Hippocampal formation (tissue), 2 donors: ENCODE measurements at regions not wholly inside any gene's neighbourhood (a gene's known extent, or its start where the extent isn't known, plus 50 kb on each side); places are given as distances from the start of the nearest gene placed in this dataset.

Source experiments
- DNase-seq, 2 donors: peaks; one replicate each; lab custom pipeline; 2025; lab: John Stamatoyannopoulos, UW

- DNase-seq = no peak
These were observed 838.6 kb downstream of the TBC1D22A start for GRCh38 chr22:47600791-47601625.

- DNase-seq = no peak
These were observed 837.8 kb downstream of the TBC1D22A start for GRCh38 chr22:47600281-47600680.

DNA sequence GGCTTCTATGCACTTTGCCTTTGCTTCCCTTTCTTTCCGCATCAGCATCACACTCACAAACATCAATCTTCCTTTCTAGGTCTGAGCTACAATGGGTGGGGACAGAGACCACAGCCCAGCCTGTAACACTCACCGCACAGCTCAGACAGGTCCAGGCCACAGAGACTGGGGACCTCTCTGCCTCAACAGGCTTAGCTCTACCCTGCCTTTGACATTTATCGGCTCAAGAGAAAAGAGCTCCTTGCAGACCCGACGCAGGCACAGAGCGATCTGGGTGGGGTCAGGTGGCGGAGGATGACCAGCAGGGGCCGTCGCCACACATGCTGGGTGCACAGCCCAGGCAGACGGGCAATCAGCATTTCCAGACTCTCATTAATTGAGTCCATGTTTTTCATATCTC is 837.3 kb downstream of the TBC1D22A start:
- no peak for DNase-seq

- DNase-seq = no peak
These were observed 836.4 kb downstream of the TBC1D22A start for GRCh38 chr22:47598864-47599263.

GRCh38 chr22:47597041-47597440 is 834.6 kb downstream of the TBC1D22A start:
- no peak for DNase-seq

- DNase-seq = no peak
These were observed 833.8 kb downstream of the TBC1D22A start for GRCh38 chr22:47596176-47596690.

DNA sequence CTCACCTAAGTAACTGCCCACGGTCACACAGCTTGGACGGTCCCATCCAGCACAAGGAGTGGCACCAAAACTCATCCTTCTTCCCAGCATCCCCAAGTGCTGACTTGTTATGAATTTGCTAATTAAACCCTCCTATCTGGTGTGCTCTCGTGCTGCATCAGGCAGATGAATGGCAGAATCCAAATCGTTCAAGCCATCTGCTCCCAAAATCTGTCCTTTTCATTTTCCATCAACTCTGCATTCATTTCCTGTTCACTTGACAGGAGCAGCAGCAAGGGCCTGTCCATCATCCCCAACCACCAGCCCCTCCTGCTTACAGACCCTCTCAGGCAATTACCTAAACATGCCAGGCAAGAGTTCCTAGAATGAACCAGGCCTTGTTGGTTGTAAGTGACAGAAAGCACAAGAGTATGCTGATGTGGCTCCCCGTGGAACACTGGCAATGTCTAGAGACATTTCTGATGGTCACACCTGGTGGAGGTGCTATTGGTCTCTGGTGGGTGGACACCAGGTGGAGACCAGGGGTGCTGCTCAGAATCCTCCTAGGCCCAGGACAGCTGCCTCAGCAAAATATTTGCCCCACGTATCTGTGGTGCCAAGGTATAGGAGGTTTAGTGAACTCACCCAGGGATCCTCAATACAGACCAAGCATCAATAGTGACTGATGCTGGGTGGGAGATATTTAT is 832.5 kb downstream of the TBC1D22A start:
- DNase-seq = no peak

GRCh38 chr22:47593911-47594311 is 831.5 kb downstream of the TBC1D22A start:
- DNase-seq = no peak

GRCh38 chr22:47593291-47593690 is 830.8 kb downstream of the TBC1D22A start:
- no peak for DNase-seq

DNA sequence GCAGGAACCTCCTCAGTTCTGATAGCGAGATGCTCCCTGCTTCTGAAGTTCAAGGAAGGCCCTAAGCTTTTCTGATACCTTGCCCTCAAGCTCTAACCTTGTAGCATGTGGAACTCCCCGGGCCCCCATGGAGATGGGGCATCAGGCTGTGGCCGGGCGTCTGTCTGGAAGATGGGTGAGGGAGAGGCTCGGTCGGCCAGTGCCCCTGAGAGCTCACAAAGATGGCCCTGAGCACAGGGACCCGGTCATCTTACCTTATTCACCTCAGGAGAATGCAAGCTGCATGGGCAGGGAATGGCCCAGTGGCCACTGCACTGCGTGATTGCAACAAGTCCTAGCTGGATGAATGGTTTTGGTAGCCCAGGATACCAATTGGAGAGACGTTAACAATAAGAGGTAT is 830.3 kb downstream of the TBC1D22A start:
- DNase-seq = no peak

- DNase-seq = no peak
These were observed 829.3 kb downstream of the TBC1D22A start for GRCh38 chr22:47591709-47592108.

DNA sequence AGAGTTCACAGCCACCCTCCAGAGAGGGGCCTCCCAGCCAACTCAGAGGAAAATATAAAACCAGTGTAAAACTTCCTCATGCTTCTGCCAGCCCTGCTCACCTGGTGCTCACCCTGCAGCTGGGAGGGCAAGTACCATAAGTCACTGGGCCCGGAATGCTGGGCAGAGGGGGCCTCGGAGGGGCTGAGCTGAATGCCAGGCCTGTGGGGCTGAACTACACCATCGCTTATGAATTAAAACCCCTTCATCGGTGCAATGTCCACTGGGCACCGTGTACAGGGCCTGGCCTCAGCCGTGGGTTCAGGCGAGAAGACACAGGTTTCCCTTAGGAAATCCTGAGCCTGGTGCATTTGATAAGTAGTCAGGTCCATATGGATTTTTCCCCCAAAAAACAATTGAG is 828.6 kb downstream of the TBC1D22A start:
- DNase-seq = no peak

GRCh38 chr22:47589271-47590250 is 827.1 kb downstream of the TBC1D22A start:
- DNase-seq = no peak

GRCh38 chr22:47588578-47588960 is 826.1 kb downstream of the TBC1D22A start:
- no peak for DNase-seq

- DNase-seq = no peak
These were observed 825.6 kb downstream of the TBC1D22A start for GRCh38 chr22:47587861-47588577.

- no peak for DNase-seq
These were observed 824.9 kb downstream of the TBC1D22A start for GRCh38 chr22:47587361-47587760.

DNA sequence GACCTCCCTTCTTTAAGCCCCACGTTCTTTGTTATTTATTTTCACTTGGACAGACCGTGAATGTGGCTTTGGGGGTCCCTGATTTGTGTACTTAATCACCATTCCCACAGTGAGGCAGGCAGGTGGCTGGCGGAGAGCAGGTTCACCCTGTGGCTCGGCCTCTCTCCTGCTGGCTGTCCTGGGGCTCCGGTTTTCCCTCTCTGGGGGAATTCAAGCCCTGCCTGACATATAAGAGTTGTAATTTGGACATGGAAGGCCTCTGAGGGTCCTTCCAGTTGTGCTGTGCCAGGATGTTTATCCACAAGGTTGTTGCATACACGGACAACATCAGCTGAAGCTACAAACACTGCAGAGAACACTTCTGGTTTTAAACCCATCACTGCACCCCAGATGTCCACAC is 824.5 kb downstream of the TBC1D22A start:
- DNase-seq = no peak

GRCh38 chr22:47586038-47586437 is 823.6 kb downstream of the TBC1D22A start:
- no peak for DNase-seq

GRCh38 chr22:47583959-47584562 is 821.6 kb downstream of the TBC1D22A start:
- no peak for DNase-seq

DNA sequence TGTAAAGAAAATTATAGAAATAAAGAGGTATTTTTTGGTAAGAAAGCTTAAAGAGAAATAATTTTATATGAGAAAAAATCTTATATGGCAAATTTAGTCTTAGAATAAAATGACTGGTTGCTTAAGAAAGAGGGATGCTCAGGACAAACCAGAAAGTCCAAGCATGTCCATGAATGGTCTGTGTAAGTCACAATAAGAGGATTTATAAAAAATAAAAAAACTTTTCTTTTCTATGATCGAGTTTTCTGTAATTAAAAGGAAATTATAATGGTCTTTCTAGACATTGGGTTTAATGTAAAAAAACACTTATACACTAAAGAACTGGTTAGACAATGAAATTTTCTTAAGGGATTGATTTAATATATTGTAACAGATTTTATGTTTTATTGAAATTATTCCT is 819.6 kb downstream of the TBC1D22A start:
- DNase-seq = no peak

DNA sequence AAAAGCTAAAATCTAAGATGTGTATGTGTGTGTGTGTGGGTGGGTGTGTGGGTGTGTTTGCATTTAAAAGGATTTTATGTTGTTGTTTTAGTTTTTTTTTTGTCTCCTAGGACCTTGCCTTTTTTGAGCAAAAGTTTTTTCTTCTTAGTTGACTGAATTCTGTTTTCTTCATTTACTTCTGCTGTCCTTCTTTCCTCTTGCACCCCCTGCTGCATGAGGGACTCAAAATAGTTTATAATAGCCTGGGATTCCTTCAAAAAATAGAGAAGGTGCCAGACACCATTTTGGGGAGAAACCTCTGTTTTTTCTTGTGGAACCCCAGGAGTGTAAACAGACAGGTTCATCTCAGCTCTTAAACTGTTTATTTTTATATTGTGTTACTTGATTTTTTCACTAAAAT is 817.7 kb downstream of the TBC1D22A start:
- no peak for DNase-seq
